ENCODE measurements at regions not wholly inside any gene's neighbourhood (a gene's known extent, or its start where the extent isn't known, plus 50 kb on each side); places are given as distances from the start of the nearest gene placed in this dataset.

GRCh38 chr12:61923152-61923551, 337.1 kb upstream of the USP15 start:
- TF ChIP-seq CTCF (IDR thresholded peaks at IDR 0.05) (no peak), ZFX (IDR thresholded peaks at IDR 0.05; ENCODE audit: borderline replicate concordance) (no peak)

Data from 22Rv1 (cell line).